ES-I3 (cell line): ENCODE measurements at regions not wholly inside any gene's neighbourhood (a gene's known extent, or its start where the extent isn't known, plus 50 kb on each side); places are given as distances from the start of the nearest gene placed in this dataset.
"Not testable (repeated sequence)": the region's sequence is repeated elsewhere in the genome, so short reads cannot be mapped to it uniquely, and the experiment has no call there.

Experiments used
- H3K36me3 ChIP-seq: 2 replicates; pipeline ENCODE4 v1.6.1; 2013; ENCODE audit warnings: mild to moderate bottlenecking, low read length, control low read depth, moderate library complexity; ENCODE audit not compliant: insufficient read depth
- H3K4me1 ChIP-seq: 2 replicates; pipeline ENCODE4 v1.6.1; 2013; ENCODE audit warnings: mild to moderate bottlenecking, control low read depth, low read length; ENCODE audit not compliant: insufficient read depth
- H3K9ac ChIP-seq: 2 replicates; pipeline ENCODE4 v1.6.1; 2013; ENCODE audit warnings: low read depth, mild to moderate bottlenecking, low read length, moderate library complexity
- H3K9me3 ChIP-seq: 2 replicates; pipeline ENCODE4 v1.6.1; 2013; ENCODE audit warnings: mild to moderate bottlenecking, low read length, moderate library complexity; ENCODE audit not compliant: control insufficient read depth, insufficient read depth

GRCh38 chr16:29612381-29613306 lies 50.4 kb upstream of the SPN start:
- H3K36me3 ChIP-seq, H3K4me1 ChIP-seq, H3K9me3 ChIP-seq: not testable (repeated sequence)
- peak overlapping the region; percentile 63 for H3K9ac ChIP-seq
